ENCODE measurements at regions not wholly inside any gene's neighbourhood (a gene's known extent, or its start where the extent isn't known, plus 50 kb on each side); places are given as distances from the start of the nearest gene placed in this dataset.
A peak's percentile ranks its signal among the peaks of the same experiment; 100 is the strongest.

DNA sequence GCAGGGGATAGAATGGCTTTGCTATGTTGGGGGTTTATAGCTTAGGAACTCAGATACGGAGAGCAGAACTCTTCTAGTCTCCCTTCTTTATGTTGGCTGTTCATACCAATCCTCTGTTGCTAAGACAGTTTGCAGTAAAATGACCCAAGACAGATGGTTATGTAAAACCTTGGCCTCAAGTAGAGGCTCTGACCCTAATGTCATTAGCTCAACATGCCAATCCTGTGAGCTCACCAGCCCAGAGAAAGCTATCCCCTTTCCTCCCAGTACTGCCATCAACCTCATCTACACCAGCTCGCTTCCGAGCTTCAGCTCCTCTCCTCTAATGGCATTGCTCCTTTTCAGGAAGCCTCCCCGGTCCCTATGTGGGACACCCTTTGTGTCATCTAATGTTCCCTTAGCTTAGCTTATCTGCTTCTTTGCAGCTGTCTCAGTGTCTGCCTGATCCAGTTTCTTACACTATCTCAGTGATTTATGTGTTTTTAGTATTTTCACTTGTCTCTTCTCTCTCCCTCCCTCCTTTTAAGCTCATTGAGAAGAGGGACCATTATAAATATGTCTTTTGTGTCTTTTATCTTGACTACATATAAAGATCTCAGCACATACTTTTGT is 281.3 kb upstream of the CLINT1 start:
- Mint-ChIP-seq H3K36me3 (no peaks in the 10 kb centered on the region), H3K27ac (no peak overlapping the region), H3K9me3 (no peaks in the 10 kb centered on the region)
- DNase-seq (ENCODE audit: low spot score in 2 of 2) = no peak
- ATAC-seq = no peak

DNA sequence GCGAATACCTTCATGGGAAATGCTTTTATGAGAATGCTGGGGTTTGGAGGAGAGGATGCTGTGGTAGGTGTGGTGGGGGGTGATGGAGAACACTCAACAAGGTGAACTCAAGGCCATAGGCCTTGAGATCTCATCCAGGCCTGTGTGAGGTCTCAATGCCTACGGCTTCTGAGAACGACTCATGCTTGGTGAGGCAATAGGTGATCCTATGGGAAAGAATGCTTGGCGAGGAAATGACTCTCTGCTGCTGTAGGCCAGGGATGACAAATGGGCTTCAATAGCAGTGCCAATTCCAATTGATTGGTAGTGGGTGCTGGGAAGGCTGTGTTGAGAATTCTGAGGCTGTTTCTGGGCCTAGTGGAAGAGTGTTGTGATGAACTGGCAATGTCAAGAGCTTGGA is 280.2 kb upstream of the CLINT1 start:
- ATAC-seq = no peak
- Mint-ChIP-seq H3K9me3 (no peaks in the 10 kb centered on the region), H3K27ac (no peak overlapping the region), H3K36me3 (no peaks in the 10 kb centered on the region)
- DNase-seq (ENCODE audit: low spot score in 2 of 2) = no peak

DNA sequence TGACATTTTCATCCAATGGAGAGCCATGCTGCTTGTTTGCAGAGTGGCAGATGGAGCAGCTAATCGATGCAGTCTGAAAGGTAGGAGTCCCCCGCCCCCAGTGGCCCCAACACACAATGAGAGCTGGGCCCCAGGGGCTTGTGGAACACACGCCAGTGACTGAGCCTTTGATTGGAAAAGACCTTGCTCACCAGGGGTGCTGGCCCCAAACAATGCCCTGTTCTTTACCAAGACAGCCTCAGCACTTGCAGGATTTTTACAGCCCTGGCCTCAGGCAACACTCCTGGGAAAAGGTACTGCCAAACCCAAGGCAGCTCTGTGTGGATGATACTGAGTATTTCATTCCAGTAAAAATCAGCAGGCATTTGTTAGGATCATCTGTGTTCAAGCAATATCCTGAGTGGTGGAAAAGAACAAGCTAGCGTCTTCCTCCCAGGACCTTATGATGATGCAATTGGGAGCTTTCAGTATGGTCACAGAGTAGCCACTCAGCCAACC is 276.8 kb upstream of the CLINT1 start:
- Mint-ChIP-seq H3K9me3 (no peaks in the 10 kb centered on the region), H3K27ac (no peak overlapping the region), H3K36me3 (no peaks in the 10 kb centered on the region)
- ATAC-seq (no peak), DNase-seq (ENCODE audit: low spot score in 2 of 2) (no peak)

DNA sequence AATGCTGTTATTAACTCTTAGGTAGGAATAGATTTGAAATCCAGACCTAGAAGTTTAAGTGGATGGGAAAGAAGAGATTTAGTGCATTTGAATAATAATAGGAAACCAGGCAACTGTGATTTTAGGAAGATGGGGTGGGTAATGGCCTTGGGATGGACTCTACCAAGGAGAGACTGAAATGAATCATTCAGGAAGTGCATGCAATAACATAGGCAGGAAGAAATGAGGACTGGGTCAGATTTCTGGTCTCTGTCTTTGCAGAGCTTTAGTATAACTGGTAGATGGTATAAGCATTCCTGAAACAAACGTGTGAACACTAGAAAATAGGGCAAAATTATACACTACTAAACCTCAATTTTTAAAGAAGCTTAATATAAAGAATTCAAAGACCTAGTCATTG is 274.4 kb upstream of the CLINT1 start:
- Mint-ChIP-seq H3K9me3 (no peaks in the 10 kb centered on the region), H3K36me3 (no peaks in the 10 kb centered on the region), H3K27ac (no peak overlapping the region)
- ATAC-seq (no peak), DNase-seq (ENCODE audit: low spot score in 2 of 2) (no peak)

DNA sequence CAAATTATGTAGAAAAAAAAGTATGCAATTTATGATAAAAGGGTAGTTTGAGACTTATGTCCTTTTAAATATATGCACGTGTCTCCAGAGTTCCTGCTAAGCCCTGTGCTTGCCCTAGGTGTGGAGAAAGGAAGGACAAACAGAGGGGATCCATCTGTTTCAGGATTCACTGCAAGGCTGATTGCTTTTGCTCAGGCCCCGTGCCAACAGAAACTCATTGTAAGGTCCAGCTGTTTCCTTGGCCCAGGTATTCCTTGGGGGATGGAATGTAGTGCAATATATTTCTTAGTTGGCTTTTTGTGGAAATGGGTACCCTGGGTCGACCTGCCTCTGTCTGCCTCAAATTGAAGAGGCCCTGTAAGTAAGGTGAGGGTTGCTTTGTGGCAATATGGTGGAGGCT is 268.6 kb upstream of the CLINT1 start:
- H3K36me3 Mint-ChIP-seq = no peaks in the 10 kb centered on the region
- DNase-seq (ENCODE audit: low spot score in 2 of 2) (no peak), ATAC-seq (no peak)
- no peak overlapping the region for H3K27ac Mint-ChIP-seq
- H3K9me3 Mint-ChIP-seq = no peaks in the 10 kb centered on the region

DNA sequence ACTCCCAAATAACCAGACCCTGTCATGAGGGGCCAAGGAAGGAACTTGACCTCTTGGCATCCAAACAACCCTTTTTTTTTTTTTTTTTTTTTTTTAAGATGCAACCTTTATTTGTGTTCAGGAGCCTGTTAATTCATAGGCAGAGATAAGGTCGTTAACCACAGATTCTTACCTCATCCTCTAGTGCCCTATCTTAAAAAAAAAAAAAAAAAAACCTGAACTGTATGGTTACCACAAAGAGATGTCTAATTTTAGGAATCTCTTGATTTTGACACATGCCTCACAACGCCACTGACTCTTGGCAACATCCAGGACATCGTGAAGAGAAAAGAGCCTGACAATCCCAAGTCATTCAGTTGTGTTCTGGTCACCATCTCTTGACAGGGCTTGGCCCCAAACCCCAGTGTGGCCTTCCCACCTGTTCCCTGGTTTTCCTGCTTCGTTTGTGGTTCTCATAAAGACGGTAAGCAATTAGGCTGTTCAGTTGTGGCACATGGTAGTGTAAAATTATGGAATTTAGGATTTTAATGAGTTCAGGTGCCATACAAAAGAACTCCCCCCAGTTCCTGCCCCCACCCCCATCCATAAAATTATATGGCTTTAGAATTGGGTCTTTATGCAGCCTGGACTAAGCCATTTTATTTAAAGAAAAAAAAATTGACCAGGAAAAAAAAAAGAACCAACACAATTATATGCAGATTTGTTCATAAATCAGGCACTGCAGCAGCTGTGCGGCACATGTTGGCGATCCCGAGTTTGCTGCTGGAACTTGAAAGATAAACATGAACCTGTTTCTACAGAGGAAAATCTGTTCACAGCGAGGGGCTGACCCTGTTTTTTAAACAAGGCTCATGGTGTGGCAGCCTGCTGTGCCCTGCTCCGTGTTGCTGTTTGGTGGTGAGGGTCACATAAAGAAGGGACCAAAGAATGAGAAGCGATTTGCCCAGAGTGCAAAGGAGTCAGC is 267.8 kb upstream of the CLINT1 start:
- no peak for ATAC-seq
- Mint-ChIP-seq H3K36me3 (no peaks in the 10 kb centered on the region), H3K9me3 (no peaks in the 10 kb centered on the region), H3K27ac (no peak overlapping the region)
- no peak for DNase-seq (ENCODE audit: low spot score in 2 of 2)

DNA sequence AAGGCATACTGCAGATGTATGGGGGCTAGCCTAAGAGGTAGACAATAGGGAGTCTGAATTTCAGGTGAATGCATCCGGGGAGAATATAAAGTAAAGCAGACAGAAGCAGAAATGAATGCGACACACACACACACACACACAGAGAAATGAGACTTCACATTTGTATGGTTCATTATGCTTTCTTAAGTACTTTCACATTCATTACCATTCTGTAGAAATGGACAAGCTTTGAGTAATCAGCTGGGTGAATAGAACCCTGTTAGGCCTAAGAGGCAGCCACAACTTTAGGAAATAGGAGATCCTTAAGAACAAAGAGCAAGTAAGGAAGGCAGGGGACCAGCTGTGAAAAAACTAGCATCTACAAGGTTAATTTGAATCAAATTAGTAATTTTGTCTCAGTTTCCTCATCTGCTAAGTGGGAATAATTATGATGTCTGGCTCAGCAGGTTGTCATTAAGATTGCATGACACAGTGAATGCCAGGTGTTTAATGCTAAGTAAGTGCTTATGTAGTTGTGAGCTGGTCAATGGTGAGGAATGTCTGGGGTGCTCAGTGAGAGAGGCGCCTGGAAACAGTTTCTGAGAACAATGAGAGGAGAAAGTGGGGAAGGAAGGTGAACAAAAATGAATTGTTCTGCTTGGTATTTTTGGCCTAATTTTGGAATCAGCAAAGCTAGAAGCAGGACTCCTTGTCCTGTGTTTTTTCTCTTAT is 265.8 kb upstream of the CLINT1 start:
- DNase-seq (ENCODE audit: low spot score in 2 of 2) = no peak
- Mint-ChIP-seq H3K36me3 (no peaks in the 10 kb centered on the region), H3K27ac (no peak overlapping the region), H3K9me3 (no peaks in the 10 kb centered on the region)
- ATAC-seq = no peak

DNA sequence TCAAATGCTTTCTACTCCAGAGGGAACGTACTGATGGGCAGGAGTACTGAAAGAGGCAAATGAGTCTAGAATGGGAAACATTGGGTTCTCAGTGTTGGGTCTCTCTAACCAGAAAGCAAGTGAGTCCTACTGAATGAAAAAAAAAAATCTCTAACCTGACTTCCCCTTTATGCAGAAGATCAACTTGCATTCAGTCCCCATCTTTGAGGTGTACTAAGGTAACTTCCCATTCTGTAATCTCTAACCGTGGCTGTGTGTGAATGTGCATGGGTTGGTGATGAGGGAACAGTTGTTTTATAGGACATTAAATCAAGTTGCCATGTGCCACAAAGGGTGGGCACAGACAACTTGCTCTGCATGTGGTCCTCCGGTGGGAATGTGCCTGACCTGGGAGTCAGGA is 264.6 kb upstream of the CLINT1 start:
- H3K36me3 Mint-ChIP-seq = no peaks in the 10 kb centered on the region
- no peaks in the 10 kb centered on the region for H3K9me3 Mint-ChIP-seq
- ATAC-seq (no peak), DNase-seq (ENCODE audit: low spot score in 2 of 2) (no peak)
- H3K27ac Mint-ChIP-seq = no peak overlapping the region

DNA sequence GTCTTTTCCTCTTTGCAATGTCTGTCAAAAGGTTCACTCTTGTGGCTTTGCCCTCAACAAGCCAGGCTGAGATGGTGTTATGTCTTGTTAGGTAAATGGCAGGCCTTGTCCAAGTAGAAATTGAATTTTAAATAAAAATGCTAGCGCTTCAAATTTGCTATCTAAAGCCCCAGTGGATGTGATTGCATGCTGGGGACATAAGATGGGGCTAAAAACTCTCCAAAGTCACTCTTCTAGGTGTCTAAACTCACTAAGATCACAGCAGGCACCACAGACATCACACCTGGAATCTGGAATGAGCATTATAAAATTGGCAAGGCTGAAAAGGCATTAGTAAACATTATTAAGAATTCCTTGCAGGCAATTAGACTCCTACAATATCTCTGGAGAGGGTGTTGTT is 262.7 kb upstream of the CLINT1 start:
- no peaks in the 10 kb centered on the region for H3K36me3 Mint-ChIP-seq
- DNase-seq (ENCODE audit: low spot score in 2 of 2) = no peak
- H3K9me3 Mint-ChIP-seq = no peaks in the 10 kb centered on the region
- no peak for ATAC-seq
- H3K27ac Mint-ChIP-seq = no peak overlapping the region

DNA sequence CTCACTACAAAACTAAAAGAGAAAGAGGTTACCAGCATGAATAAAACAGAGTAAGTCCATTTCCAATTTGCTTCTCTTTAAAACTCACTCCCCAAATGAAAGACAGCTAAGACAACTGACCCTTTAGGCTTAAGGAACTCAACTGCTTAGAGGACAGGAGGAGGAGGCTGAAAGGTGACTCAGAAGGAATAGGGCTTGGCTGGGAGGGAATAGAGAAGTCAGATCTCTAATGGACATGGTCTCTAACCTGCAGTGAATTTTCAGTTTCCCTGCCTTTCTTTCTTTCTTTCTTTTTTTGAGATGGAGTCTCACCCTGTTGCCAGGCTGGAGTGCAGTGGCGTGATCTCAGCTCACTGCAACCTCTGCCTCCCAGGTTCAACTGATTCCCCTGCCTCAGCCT is 261.8 kb upstream of the CLINT1 start:
- Mint-ChIP-seq H3K9me3 (no peaks in the 10 kb centered on the region), H3K27ac (peak overlapping the region in 1 of 2 donors; percentile 6), H3K36me3 (no peaks in the 10 kb centered on the region)
- no peak for DNase-seq (ENCODE audit: low spot score in 2 of 2)
- no peak for ATAC-seq

DNA sequence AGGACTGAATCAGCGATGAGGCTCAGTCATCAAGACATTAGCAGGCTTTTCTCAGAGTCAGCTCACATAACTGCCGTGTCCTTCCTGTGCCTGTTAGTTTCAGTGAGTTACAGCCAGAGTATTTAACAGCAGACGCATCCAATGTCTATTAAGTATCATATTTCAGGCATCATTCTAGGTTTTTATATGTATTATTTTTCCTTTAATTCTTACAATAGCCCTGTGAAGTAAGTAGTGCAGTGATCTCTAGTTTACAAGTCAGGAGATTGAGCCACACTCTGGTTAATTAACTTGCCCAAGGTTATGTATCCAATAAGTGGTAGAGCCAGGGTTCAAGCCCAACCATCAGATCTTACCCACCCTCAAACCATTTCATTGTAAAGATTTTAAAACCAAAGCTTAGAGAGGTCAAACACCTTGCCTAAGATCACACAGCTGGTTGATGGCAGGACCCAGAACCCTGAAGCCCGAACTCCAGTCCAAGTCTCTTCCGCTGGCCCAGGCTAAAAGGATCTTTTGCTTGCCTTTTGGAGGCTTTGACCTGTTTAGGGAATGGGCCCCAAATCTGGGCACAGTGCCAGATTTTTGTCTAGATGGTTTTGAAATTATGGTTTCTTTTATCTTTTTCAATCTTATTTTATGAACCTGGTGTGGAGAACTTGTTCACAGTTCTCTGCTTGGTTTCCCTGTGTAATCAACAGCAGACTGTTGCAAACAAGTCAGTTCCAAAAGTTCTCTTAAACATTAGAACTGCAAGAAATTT is 261.2 kb upstream of the CLINT1 start:
- ATAC-seq = no peak
- Mint-ChIP-seq H3K27ac (no peak overlapping the region), H3K9me3 (no peaks in the 10 kb centered on the region), H3K36me3 (no peaks in the 10 kb centered on the region)
- DNase-seq (ENCODE audit: low spot score in 2 of 2) = no peak

DNA sequence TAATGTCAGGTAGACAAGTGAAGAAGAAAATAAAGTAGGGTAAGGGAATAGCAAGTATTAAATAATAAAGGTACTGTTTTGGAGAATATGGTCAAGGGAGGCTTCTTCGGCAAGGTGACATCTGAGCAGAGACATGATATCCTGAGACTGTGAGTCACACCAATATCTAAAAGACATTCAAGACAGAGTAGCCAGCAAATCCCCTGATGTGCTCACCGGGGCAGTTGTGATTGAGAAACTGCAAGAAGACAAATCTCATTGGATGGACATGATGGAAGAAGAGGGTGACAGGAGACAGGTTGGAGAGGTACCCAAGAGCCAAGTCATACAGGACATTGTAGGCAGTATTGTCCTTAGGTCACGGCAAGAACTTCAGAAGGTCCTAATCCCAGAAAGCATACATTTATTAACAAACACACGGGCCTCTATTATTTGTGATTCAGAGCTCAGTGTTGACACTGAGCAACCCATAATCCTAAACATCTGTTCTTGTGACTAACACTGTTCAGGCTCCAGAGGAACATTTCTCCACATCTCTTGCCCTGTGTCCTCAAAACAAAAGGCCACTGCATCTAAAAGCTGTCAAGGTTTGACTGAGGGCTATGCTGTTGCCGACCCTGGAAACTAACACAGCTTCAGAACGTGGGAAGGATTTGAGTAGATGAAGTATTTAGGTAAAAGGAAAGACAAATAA is 258.7 kb upstream of the CLINT1 start:
- Mint-ChIP-seq H3K36me3 (no peaks in the 10 kb centered on the region), H3K27ac (no peak overlapping the region), H3K9me3 (no peaks in the 10 kb centered on the region)
- ATAC-seq = no peak
- no peak for DNase-seq (ENCODE audit: low spot score in 2 of 2)

DNA sequence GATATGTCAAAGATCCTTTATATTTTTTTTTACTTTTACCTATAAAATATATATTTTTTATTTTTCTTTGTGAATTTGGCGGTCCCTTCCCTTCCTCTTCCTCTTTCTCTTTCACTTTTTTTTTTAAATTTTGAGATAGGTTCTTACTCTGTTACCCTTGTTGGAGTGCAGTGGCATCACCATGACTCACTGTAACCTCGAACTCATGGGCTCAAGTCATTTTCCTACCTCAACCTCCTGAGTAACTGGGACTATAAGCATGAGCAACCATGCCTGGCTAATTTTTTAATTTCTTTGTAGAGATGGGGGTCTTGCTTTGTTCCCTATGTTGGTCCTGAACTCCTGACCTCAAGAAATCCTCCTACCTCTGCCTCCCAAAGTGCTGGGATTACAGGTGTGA is 258.0 kb upstream of the CLINT1 start:
- DNase-seq (ENCODE audit: low spot score in 2 of 2) = no peak
- ATAC-seq = peak; percentile 64 to 73
- H3K9me3 Mint-ChIP-seq = no peaks in the 10 kb centered on the region
- H3K27ac Mint-ChIP-seq = no peak overlapping the region
- H3K36me3 Mint-ChIP-seq = no peaks in the 10 kb centered on the region

DNA sequence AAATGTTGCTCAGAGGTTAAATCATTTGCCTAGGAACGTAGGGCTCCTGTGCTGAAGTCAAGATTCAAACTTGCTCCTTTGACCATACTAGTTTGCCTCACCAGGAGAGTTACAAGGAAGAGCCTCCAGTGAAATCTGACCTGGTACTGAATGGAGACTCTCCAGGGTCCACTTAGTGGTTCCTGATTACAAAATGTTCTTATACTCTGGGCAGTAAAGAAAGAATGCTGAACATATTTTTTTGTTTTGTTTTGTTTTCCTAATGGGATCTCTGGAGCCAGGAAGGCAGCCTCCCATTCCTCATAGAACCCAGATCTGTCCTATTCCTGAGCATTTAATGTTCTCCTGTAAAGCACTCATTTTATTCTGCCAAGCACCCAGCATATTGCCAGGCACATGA is 256.5 kb upstream of the CLINT1 start:
- Mint-ChIP-seq H3K27ac (no peak overlapping the region), H3K36me3 (no peaks in the 10 kb centered on the region), H3K9me3 (no peaks in the 10 kb centered on the region)
- DNase-seq (ENCODE audit: low spot score in 2 of 2) (no peak), ATAC-seq (no peak)

DNA sequence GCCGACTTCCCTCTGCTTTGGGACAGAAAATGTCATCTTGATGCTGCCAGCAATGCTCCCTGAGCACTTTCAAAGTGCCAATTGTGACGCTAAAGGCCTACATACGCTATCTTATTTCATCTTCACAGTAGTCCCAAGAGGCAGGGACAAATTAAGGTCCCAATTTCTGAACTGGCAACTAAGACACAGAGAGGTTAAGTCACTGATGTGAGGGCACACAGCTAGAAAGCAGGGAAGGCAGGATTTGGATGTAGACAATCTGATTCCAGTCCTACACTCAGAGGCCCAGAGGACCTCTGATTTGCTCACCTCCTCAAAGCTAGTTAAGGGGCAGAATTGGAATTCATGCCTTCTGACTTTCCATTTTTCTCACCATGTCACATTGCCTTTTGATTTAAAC is 249.2 kb upstream of the CLINT1 start:
- H3K27ac Mint-ChIP-seq = no peak overlapping the region
- ATAC-seq (no peak), DNase-seq (ENCODE audit: low spot score in 2 of 2) (no peak)
- H3K9me3 Mint-ChIP-seq = no peaks in the 10 kb centered on the region
- no peaks in the 10 kb centered on the region for H3K36me3 Mint-ChIP-seq

DNA sequence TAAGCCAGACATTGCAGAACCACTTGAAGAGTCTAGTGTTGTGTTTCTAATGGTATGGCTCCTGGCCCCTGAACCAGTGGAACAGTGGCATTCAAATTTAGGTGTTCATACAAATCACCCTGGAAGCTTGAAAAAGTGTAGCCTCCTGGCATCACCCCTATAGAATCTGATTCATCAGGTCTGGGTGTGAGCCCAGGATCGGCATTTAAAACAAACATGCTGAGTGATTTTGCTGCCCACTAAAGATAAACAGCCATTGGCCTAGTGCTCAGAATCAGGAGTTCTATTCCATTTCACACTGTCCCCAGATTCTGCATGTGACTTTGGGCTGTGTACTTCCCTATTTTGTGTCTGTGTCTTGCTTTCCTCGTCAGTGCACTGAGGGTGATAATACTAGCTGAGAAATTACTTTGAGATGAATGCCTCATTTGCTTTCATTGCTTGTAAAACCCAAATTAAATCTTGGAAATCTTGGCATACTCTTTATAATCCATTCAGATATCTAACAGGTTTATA is 241.5 kb upstream of the CLINT1 start:
- H3K9me3 Mint-ChIP-seq = no peaks in the 10 kb centered on the region
- DNase-seq (ENCODE audit: low spot score in 2 of 2) (no peak), ATAC-seq (no peak)
- no peak overlapping the region for H3K27ac Mint-ChIP-seq
- no peaks in the 10 kb centered on the region for H3K36me3 Mint-ChIP-seq

Measured in activated naive CD4-positive, alpha-beta T cell treated with anti-CD3 and anti-CD28 coated beads, Interleukin-2, amount 50 U/mL, for 72 hours (primary cell).